Uterus (tissue), 2 donors: ENCODE measurements at regions not wholly inside any gene's neighbourhood (a gene's known extent, or its start where the extent isn't known, plus 50 kb on each side); places are given as distances from the start of the nearest gene placed in this dataset.

ENCODE experiments used
- CTCF ChIP-seq, 4 experiments: fragments of 200-600 bp in 2 of 4; fragments of 450-650 bp in 2 of 4; sonication (generic) in 2 of 4; IDR thresholded peaks; one replicate each; pipeline ENCODE4 v1.5.1; 2016 to 2019; ENCODE audit warnings: antibody characterized with exemption in 4 of 4, mild to moderate bottlenecking in 2 of 4, moderate library complexity in 1 of 4
- POLR2A ChIP-seq, 2 donors: fragments of 450-650 bp; IDR thresholded peaks; one replicate each; pipeline ENCODE4 v1.6.1; 2016; ENCODE audit warnings: antibody characterized with exemption in 2 of 2, mild to moderate bottlenecking in 1 of 2, moderate library complexity in 1 of 2

GRCh38 chr3:176663387-176663786 is 533.9 kb downstream of the TBL1XR1 start:
- TF ChIP-seq CTCF (IDR thresholded peaks at IDR 0.05) (no peak), POLR2A (IDR thresholded peaks at IDR 0.05) (no peak)
